ENCODE measurements at regions not wholly inside any gene's neighbourhood (a gene's known extent, or its start where the extent isn't known, plus 50 kb on each side); places are given as distances from the start of the nearest gene placed in this dataset.

GRCh38 chr12:131330106-131330815 is 376.6 kb downstream of the ADGRD1 start:
- no peak overlapping the region for H3K4me3 Mint-ChIP-seq (ENCODE audit: low read depth)
- DNase-seq (ENCODE audit: low spot score, unreplicated experiment) = no peak
- H3K4me1 Mint-ChIP-seq (ENCODE audit: low read depth) = no peaks in the 10 kb centered on the region

DNA sequence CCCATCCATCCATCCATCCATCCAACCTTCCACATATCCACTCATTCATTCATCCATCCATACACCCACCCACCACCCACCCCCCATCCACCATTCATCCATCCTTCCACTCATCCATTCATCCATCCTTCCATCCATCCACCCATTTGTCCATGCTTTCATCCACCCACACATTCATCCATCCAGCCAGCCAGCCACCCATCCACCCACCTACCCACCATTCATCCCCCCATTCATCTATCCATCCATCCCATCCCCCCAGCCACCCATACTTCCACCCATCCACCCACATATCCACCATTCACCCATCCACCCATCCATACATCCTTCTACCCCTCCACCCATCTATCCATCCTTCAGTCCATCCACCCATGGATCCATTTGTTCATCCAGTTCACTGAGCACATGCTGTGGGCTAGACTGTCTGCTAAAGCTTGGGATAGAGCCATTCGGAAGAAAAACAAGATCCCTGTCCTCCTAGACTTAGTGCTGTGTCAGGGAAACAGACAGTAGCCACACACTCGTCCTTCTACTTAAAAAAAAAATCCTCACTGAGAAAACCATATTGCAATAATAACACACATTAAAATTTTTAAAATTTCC is 377.5 kb downstream of the ADGRD1 start:
- no peak for TF ChIP-seq CTCF (IDR thresholded peaks at IDR 0.05; ENCODE audit: unreplicated experiment)

More at GRCh38 chr12:131330106-131330815, 376.6 kb downstream of the ADGRD1 start:
- H3K27me3 Mint-ChIP-seq = peaks cover 12% of the 10 kb centered on the region
- no peak overlapping the region for H3K27ac Mint-ChIP-seq
- no peak for TF ChIP-seq CTCF (IDR thresholded peaks at IDR 0.05; ENCODE audit: unreplicated experiment)
- peaks cover 8% of the 10 kb centered on the region for H3K9me3 Mint-ChIP-seq (ENCODE audit: low read depth)
- no peaks in the 10 kb centered on the region for H3K36me3 Mint-ChIP-seq (ENCODE audit: insufficient read depth)

DNA sequence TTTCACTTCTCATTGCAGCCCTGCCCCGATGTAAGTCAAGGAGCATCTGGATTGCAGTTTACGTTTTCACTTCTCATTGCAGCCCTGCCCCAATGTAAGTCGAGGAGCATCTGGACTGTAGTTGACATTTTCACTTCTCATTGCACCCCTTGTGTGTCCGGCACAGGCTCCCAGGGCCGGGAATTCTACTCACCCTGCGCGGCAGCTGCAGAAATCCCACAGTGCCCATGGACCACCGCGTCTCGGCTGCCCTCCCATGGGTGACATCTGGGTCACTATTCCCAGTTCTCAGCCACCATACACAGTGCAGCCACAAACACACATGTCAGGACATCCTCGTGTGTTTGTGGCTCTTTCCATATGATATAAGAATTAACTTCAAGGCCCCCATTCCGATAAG is 378.5 kb downstream of the ADGRD1 start:
- TF ChIP-seq CTCF (IDR thresholded peaks at IDR 0.05; ENCODE audit: unreplicated experiment) = no peak
- no peaks in the 10 kb centered on the region for H3K4me1 Mint-ChIP-seq (ENCODE audit: low read depth)
- no peak overlapping the region for H3K27ac Mint-ChIP-seq
- no peak for DNase-seq (ENCODE audit: low spot score, unreplicated experiment)
- H3K27me3 Mint-ChIP-seq = peaks cover 4% of the 10 kb centered on the region
- H3K9me3 Mint-ChIP-seq (ENCODE audit: low read depth) = no peaks in the 10 kb centered on the region
- no peaks in the 10 kb centered on the region for H3K36me3 Mint-ChIP-seq (ENCODE audit: insufficient read depth)
- no peak overlapping the region for H3K4me3 Mint-ChIP-seq (ENCODE audit: low read depth)

More for the DNA sequence above, 377.5 kb downstream of the ADGRD1 start:
- Mint-ChIP-seq H3K36me3 (ENCODE audit: insufficient read depth) (no peaks in the 10 kb centered on the region), H3K9me3 (ENCODE audit: low read depth) (peaks cover 8% of the 10 kb centered on the region), H3K4me1 (ENCODE audit: low read depth) (no peaks in the 10 kb centered on the region), H3K27me3 (peaks cover 12% of the 10 kb centered on the region), H3K27ac (no peak overlapping the region), H3K4me3 (ENCODE audit: low read depth) (no peak overlapping the region)
- no peak for DNase-seq (ENCODE audit: low spot score, unreplicated experiment)

DNA sequence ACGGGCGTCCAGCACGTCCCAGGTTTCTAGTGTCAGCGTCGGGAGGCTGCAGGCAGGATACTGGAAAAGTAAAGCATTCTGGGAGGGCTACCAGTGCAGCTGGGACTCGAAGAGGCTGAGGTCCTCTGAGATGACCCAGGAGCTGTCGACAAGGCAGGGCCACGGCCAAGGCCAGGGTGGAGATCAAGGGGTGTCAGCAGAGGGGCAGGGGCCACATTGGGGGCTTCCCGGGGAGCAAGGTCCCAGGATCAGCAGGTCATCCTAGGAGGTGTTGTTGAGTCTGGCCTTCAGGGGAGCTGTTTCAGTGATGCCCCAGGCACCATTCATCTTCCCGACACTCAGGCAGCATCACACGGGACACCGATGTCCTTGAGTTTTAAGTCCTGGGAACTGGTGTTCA is 377.8 kb upstream of the SFSWAP start:
- H3K27ac Mint-ChIP-seq = no peak overlapping the region
- no peak overlapping the region for H3K4me3 Mint-ChIP-seq (ENCODE audit: low read depth)
- no peaks in the 10 kb centered on the region for H3K9me3 Mint-ChIP-seq (ENCODE audit: low read depth)
- no peak for DNase-seq (ENCODE audit: low spot score, unreplicated experiment)
- TF ChIP-seq CTCF (IDR thresholded peaks at IDR 0.05; ENCODE audit: unreplicated experiment) = no peak
- no peaks in the 10 kb centered on the region for H3K4me1 Mint-ChIP-seq (ENCODE audit: low read depth)
- no peaks in the 10 kb centered on the region for H3K36me3 Mint-ChIP-seq (ENCODE audit: insufficient read depth)
- H3K27me3 Mint-ChIP-seq = peaks cover 4% of the 10 kb centered on the region

DNA sequence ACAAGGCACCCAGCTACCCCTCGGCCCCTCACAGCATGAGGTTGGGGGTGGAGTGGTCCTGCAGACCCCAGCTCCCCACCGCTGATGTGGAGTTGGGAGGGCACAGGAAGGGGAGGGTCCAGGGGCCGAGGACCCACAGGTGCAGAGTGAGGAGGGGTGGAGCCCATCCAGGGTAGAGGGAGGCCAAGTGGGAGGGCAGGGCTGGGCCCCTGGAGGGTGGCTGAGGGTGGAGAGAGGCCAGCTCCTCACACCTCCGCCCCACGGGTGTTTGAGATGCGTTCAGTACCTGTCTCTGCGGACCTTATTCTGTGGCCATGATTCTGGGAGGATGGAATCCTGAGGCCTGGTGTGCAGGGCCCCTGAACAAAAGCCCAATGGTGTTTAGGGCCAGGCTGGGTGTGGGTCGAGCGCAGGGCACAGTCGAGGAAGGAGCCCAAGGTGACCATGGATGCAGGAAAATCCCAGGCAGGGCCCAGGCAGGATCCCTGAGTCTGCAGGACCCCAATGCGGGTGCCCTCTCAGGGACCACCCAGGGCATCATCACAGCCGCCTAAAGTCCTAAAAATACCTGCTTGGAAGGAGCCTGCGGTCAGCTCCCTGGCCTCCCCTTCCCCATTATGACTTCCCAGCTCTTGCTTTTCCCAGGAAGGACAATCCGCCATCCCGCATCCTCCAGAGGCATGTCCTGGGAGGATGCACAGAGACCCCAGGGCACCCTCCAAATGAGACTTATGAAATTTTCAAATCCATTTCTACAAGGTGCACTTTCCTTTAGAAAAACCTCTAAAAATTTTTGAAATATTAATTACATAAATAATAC is 377.1 kb upstream of the SFSWAP start:
- H3K36me3 Mint-ChIP-seq (ENCODE audit: insufficient read depth) = no peaks in the 10 kb centered on the region
- no peak overlapping the region for H3K27ac Mint-ChIP-seq
- H3K4me1 Mint-ChIP-seq (ENCODE audit: low read depth) = no peaks in the 10 kb centered on the region
- H3K9me3 Mint-ChIP-seq (ENCODE audit: low read depth) = no peaks in the 10 kb centered on the region
- peaks cover 4% of the 10 kb centered on the region for H3K27me3 Mint-ChIP-seq
- no peak for TF ChIP-seq CTCF (IDR thresholded peaks at IDR 0.05; ENCODE audit: unreplicated experiment)
- H3K4me3 Mint-ChIP-seq (ENCODE audit: low read depth) = no peak overlapping the region
- no peak for DNase-seq (ENCODE audit: low spot score, unreplicated experiment)
